ENCODE measurements at regions not wholly inside any gene's neighbourhood (a gene's known extent, or its start where the extent isn't known, plus 50 kb on each side); places are given as distances from the start of the nearest gene placed in this dataset.

GRCh38 chr4:123916821-123917220 is 520.2 kb downstream of the SPRY1 start:
- no peaks in the 10 kb centered on the region for H3K9me3 ChIP-seq
- DNase-seq (ENCODE audit: low spot score in 2 of 2) = no peak
- no peak overlapping the region for H3K4me3 ChIP-seq
- H3K27ac ChIP-seq = no peak overlapping the region
- WGBS, 2 donors = 75 to 80% methylated on average over 2 of the region's 2 CpGs
- no peaks in the 10 kb centered on the region for H3K36me3 ChIP-seq
- no peak for TF ChIP-seq POLR2A (IDR thresholded peaks at IDR 0.05)
- TF ChIP-seq CTCF (IDR thresholded peaks at IDR 0.05) = no peak
- no peak for TF ChIP-seq EP300 (IDR thresholded peaks at IDR 0.05)
- no peaks in the 10 kb centered on the region for H3K4me1 ChIP-seq
- no peaks in the 10 kb centered on the region for H3K27me3 ChIP-seq

DNA sequence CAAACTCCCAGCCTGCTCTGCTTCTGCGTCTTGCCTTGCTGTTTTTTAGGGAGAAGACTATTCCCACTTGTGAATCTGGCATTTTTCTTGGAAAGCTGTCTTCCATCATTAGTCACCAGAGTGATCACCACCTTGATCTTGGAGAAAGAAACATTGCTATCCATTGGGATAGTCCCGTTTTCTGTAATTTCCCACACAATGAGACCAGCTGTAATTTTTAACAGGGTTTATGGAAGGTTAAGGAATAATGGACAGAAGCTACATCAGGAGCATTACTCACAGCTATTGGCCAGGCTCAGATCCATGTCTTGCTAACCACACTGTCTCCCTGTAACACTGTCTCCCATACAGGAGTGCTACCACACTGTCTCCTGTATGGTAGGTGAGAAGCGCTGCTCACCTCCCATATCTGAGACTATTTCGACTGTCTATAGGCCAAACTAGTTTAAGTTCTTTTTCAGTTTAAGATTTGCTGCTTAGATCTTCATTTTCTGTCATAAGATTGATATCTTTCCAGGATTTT is 523.0 kb downstream of the SPRY1 start:
- H3K27ac ChIP-seq = no peak overlapping the region
- no peaks in the 10 kb centered on the region for H3K36me3 ChIP-seq
- H3K9me3 ChIP-seq = no peaks in the 10 kb centered on the region
- no peaks in the 10 kb centered on the region for H3K4me1 ChIP-seq
- TF ChIP-seq EP300 (IDR thresholded peaks at IDR 0.05) (no peak), POLR2A (IDR thresholded peaks at IDR 0.05) (no peak), CTCF (IDR thresholded peaks at IDR 0.05) (no peak)
- no peaks in the 10 kb centered on the region for H3K27me3 ChIP-seq
- no peak for DNase-seq (ENCODE audit: low spot score in 2 of 2)
- WGBS, 2 donors = 84 to 86% methylated on average over 4 of the region's 4 CpGs
- no peak overlapping the region for H3K4me3 ChIP-seq

DNA sequence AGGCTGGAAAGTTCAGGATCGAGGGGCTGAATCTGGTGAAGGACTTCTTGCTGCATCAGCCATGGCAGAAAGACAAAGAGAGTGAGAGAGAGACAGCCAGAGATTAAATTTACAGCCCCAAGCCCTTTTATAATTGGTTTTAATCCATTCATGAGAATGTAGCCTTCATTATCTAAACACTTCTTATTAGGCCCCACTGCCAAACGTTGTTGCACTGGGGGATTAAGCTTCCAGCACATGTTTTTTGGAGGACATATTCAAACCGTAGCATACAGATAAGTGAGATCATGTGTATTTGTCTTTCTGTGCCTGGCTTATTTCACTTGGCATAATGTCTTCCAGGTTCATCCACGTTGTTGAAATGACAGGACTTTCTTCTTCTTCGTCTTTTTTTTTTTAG is 524.7 kb downstream of the SPRY1 start:
- H3K4me3 ChIP-seq = no peak overlapping the region
- WGBS, 2 donors = 72% methylated on average over 5 of the region's 5 CpGs
- H3K4me1 ChIP-seq = no peaks in the 10 kb centered on the region
- no peak overlapping the region for H3K27ac ChIP-seq
- no peak for DNase-seq (ENCODE audit: low spot score in 2 of 2)
- H3K27me3 ChIP-seq = no peaks in the 10 kb centered on the region
- no peaks in the 10 kb centered on the region for H3K9me3 ChIP-seq
- no peaks in the 10 kb centered on the region for H3K36me3 ChIP-seq
- TF ChIP-seq EP300 (IDR thresholded peaks at IDR 0.05) (no peak), POLR2A (IDR thresholded peaks at IDR 0.05) (no peak), CTCF (IDR thresholded peaks at IDR 0.05) (no peak)

DNA sequence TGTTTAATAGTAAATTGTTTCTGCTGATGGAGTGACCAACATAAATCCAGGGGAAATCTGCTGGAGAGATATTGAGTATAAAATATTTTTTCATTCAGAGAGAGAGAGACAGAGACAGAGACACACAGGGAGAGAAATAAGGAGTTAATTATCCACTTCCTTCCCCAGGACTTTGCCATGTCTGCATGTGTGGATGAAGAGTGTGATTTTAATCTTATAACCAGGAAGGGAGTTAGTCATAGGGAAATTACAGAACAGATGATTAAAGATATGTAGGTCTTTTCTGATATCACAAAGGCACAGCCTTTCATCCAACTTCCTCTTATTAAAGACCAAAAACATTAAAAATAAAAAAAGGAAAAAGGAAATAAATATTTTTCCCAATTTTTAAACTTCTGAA is 526.3 kb downstream of the SPRY1 start:
- TF ChIP-seq CTCF (IDR thresholded peaks at IDR 0.05) (no peak), POLR2A (IDR thresholded peaks at IDR 0.05) (no peak), EP300 (IDR thresholded peaks at IDR 0.05) (no peak)
- Histone ChIP-seq H3K27ac (no peak overlapping the region), H3K27me3 (no peaks in the 10 kb centered on the region), H3K9me3 (no peaks in the 10 kb centered on the region), H3K4me1 (no peaks in the 10 kb centered on the region), H3K36me3 (no peaks in the 10 kb centered on the region), H3K4me3 (no peak overlapping the region)
- no peak for DNase-seq (ENCODE audit: low spot score in 2 of 2)

DNA sequence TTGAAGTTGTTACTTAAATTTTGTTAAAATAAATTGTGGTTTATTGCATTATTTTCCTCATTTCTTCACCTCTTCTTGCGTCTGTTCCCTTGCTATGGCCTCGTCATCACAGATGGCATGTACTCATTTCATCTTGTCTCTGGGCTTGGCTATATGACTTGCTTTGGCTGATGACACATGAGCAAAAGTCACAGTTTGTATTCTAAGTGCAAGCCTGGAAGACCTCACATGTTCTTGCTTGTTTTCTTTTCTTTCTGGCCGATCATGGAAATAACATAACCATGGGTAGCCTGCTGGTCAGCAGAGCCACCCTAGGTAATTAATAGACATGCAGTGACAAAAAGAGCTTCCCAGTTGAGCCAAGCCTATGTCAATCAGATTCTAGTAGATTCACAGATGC is 527.9 kb downstream of the SPRY1 start:
- Histone ChIP-seq H3K4me3 (no peak overlapping the region), H3K4me1 (no peaks in the 10 kb centered on the region), H3K9me3 (no peaks in the 10 kb centered on the region), H3K36me3 (no peaks in the 10 kb centered on the region), H3K27ac (no peak overlapping the region), H3K27me3 (no peaks in the 10 kb centered on the region)
- no peak for TF ChIP-seq CTCF (IDR thresholded peaks at IDR 0.05)
- WGBS, 2 donors = 82 to 91% methylated on average over 3 of the region's 3 CpGs
- DNase-seq (ENCODE audit: low spot score in 2 of 2) = no peak
